Keratinocyte (primary cell): ENCODE measurements at regions not wholly inside any gene's neighbourhood (a gene's known extent, or its start where the extent isn't known, plus 50 kb on each side); places are given as distances from the start of the nearest gene placed in this dataset.
"Not testable (repeated sequence)": the region's sequence is repeated elsewhere in the genome, so short reads cannot be mapped to it uniquely, and the experiment has no call there.

Source experiments
- DNase-seq: peaks from one replicate; pipeline ENCODE4 v3.0.0-alpha.2; 2011; ENCODE audit warnings: low read depth, missing footprints, low spot score
- FAIRE-seq: peaks from 2 replicates; lab custom pipeline; 2011; peaks lifted over from hg19 to GRCh38; lab: Jason Lieb, UNC
- H2AFZ ChIP-seq: 2 replicates; pipeline ENCODE4 v1.6.0; 2012; ENCODE audit warnings: low read length, control low read depth, inconsistent platforms; ENCODE audit not compliant: control insufficient read depth
- H3K27ac ChIP-seq: 2 replicates; pipeline ENCODE4 v1.5.1; 2011; ENCODE audit warnings: low read length; ENCODE audit not compliant: control insufficient read depth, insufficient read depth
- H3K27me3 ChIP-seq: 3 replicates; pipeline ENCODE4 v1.6.0; 2011; ENCODE audit warnings: low read length; ENCODE audit not compliant: control insufficient read depth, insufficient read depth; ENCODE audit errors: extremely low read depth
- H3K36me3 ChIP-seq, 2 experiments: 2 replicates in 1 of 2; 3 replicates in 1 of 2; pipeline ENCODE4 v1.5.1; 2011; ENCODE audit warnings: low read length in 2 of 2, mild to moderate bottlenecking in 1 of 2; ENCODE audit not compliant: control insufficient read depth in 2 of 2, insufficient read depth in 2 of 2; ENCODE audit errors: extremely low read depth in 1 of 2
- H3K4me1 ChIP-seq: 3 replicates; pipeline ENCODE4 v1.5.1; 2011; ENCODE audit warnings: low read length; ENCODE audit not compliant: control insufficient read depth, insufficient read depth; ENCODE audit errors: extremely low read depth
- H3K4me2 ChIP-seq: 3 replicates; pipeline ENCODE4 v1.6.0; 2011; ENCODE audit warnings: low read depth, low read length; ENCODE audit not compliant: control insufficient read depth, insufficient read depth; ENCODE audit errors: extremely low read depth
- H3K4me3 ChIP-seq, 3 experiments: fragments of 200-600 bp in 1 of 3; sonication (generic) in 1 of 3; 2 replicates in 2 of 3; 3 replicates in 1 of 3; pipeline ENCODE4 v1.5.1; 2011 to 2016; ENCODE audit warnings: low read length in 3 of 3, mild to moderate bottlenecking in 3 of 3, control low read depth in 2 of 3, inconsistent platforms in 1 of 3, low read depth in 1 of 3, mixed read lengths in 1 of 3, mixed run types in 1 of 3, moderate library complexity in 1 of 3; ENCODE audit not compliant: control insufficient read depth in 2 of 3, insufficient read depth in 2 of 3; ENCODE audit errors: extremely low read depth in 1 of 3
- H3K79me2 ChIP-seq: 2 replicates; pipeline ENCODE4 v1.6.0; 2012; ENCODE audit warnings: low read length; ENCODE audit not compliant: control insufficient read depth, insufficient read depth
- H3K9ac ChIP-seq: 3 replicates; pipeline ENCODE4 v1.6.0; 2011; ENCODE audit warnings: low read length; ENCODE audit not compliant: control insufficient read depth, insufficient read depth; ENCODE audit errors: extremely low read depth
- H3K9me1 ChIP-seq: 3 replicates; pipeline ENCODE4 v1.6.0; 2011; ENCODE audit warnings: low read length; ENCODE audit not compliant: control insufficient read depth, insufficient read depth; ENCODE audit errors: extremely low read depth
- H3K9me3 ChIP-seq: 2 replicates; pipeline ENCODE4 v1.5.1; 2012; ENCODE audit warnings: low read depth, low read length; ENCODE audit not compliant: control insufficient read depth
- H4K20me1 ChIP-seq: 3 replicates; pipeline ENCODE4 v1.6.0; 2011; ENCODE audit warnings: low read length; ENCODE audit not compliant: control insufficient read depth, insufficient read depth; ENCODE audit errors: extremely low read depth
- CTCF ChIP-seq, 3 experiments: IDR thresholded peaks in 1 of 3; conservative IDR thresholded peaks in 1 of 3; optimal IDR thresholded peaks in 1 of 3; 2 replicates in 2 of 3; 3 replicates in 1 of 3; pipeline versions ENCODE3 to v1.5.1; 2011; ENCODE audit warnings: low read length in 3 of 3, mild to moderate bottlenecking in 3 of 3, moderate library complexity in 2 of 3, control low read depth in 1 of 3, inconsistent platforms in 1 of 3; ENCODE audit not compliant: insufficient read depth in 2 of 3; ENCODE audit errors: extremely low read depth in 1 of 3
- EZH2 ChIP-seq: IDR thresholded peaks from one replicate; pipeline ENCODE4 v1.6.1; 2012; ENCODE audit warnings: inconsistent platforms, mild to moderate bottlenecking, low read length, moderate library complexity
- dilution Hi-C: fragments of 300-500 bp; cut with MboI; formaldehyde crosslinking; loops from one replicate; pipeline ENCODE4 v1.7.0; 2020; ENCODE audit warnings: low sequenced_read_pairs; ENCODE audit not compliant: extremely low pct_ligation_motif_present

- no peak for TF ChIP-seq EZH2
- TF ChIP-seq CTCF (optimal IDR thresholded peaks at IDR 0.05 in 1 of 3, IDR thresholded peaks at IDR 0.05 in 1 of 3, conservative IDR thresholded peaks at IDR 0.05 in 1 of 3; ENCODE audit: extremely low read depth in 1 of 3, insufficient read depth in 2 of 3, low read length in 3 of 3): no peak
Measured at GRCh38 chr16:29290631-29291247, 115.8 kb downstream of the NPIPB11 start.

DNA sequence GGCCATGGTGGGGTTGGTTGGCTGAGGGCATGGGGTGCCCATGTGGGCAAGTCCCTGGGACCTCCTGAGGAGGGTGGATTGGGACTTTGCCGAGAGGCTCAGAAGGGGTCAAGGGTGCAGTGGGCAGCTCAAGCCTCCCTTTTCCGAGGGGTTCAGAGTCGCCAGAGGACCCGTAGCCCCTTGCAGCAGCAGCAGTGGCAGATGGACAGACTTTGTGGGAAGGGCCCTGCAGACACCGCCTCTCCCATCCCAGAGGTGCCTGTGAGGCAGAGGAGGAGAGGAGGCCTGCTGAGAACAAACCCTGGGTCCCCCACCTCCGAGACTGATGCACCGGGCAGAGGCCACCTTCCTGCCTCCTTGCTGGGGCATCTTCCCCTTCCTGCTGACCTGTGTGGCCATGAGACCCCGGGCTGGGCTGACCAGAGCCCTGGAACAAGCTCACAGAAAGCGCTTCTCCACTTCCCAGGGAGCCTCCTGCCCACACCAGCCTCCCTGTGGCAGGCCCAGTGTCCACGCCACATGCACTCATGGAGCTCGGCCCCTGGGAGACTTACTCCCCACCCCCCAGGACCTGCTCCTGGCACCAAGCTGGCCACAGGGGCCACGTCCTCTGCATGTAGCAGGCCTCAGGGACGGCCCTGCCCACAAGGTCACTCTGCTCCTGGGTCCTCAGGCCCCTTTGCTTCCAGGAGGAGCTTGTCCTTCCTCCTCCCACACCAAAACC lies 116.8 kb downstream of the NPIPB11 start:
- H3K9me3 ChIP-seq, H3K27me3 ChIP-seq, H3K79me2 ChIP-seq, H3K27ac ChIP-seq, H3K4me2 ChIP-seq, DNase-seq, H3K4me3 ChIP-seq, H3K36me3 ChIP-seq, H2AFZ ChIP-seq, dilution Hi-C loops, H3K9me1 ChIP-seq, H4K20me1 ChIP-seq, FAIRE-seq, H3K9ac ChIP-seq: not testable (repeated sequence)
- H3K4me1 ChIP-seq: peaks cover 15% of the 10 kb centered on the region

More at GRCh38 chr16:29290631-29291247, 115.8 kb downstream of the NPIPB11 start:
- dilution Hi-C loops: no loop called here
- FAIRE-seq (peak; percentile 82), DNase-seq (peak; percentile 67)
- H3K4me1 ChIP-seq: peaks cover 9% of the 10 kb centered on the region
- H3K79me2 ChIP-seq: no peaks in the 10 kb centered on the region
- H3K27ac ChIP-seq: peak overlapping the region; percentile 54
- H3K9me3 ChIP-seq: no peaks in the 10 kb centered on the region
- no peaks in the 10 kb centered on the region for H3K36me3 ChIP-seq
- H3K27me3 ChIP-seq: no peaks in the 10 kb centered on the region
- no peaks in the 10 kb centered on the region for H4K20me1 ChIP-seq
- H3K9ac ChIP-seq: peak overlapping the region; percentile 60
- H3K4me3 ChIP-seq: no peak overlapping the region
- peak overlapping the region; percentile 19 for H2AFZ ChIP-seq
- H3K4me2 ChIP-seq: peak overlapping the region; percentile 74
- no peaks in the 10 kb centered on the region for H3K9me1 ChIP-seq

GRCh38 chr16:29288711-29289474 lies 117.6 kb downstream of the NPIPB11 start:
- H3K4me3 ChIP-seq, dilution Hi-C loops, H3K79me2 ChIP-seq, H3K9ac ChIP-seq, H2AFZ ChIP-seq, H3K36me3 ChIP-seq, H3K4me2 ChIP-seq, H3K27me3 ChIP-seq, H4K20me1 ChIP-seq, DNase-seq, FAIRE-seq, H3K9me3 ChIP-seq, H3K27ac ChIP-seq, H3K9me1 ChIP-seq: not testable (repeated sequence)
- H3K4me1 ChIP-seq: peaks cover 15% of the 10 kb centered on the region

- H3K9me3 ChIP-seq, H3K4me2 ChIP-seq, H3K4me3 ChIP-seq, H2AFZ ChIP-seq, H3K79me2 ChIP-seq, H4K20me1 ChIP-seq, dilution Hi-C loops, H3K27ac ChIP-seq, H3K36me3 ChIP-seq, DNase-seq, H3K27me3 ChIP-seq, H3K9me1 ChIP-seq, H3K9ac ChIP-seq, FAIRE-seq: not testable (repeated sequence)
- H3K4me1 ChIP-seq: peaks cover 15% of the 10 kb centered on the region
Measured at GRCh38 chr16:29287871-29288535, 118.5 kb downstream of the NPIPB11 start.
